Trophoblast cell (in vitro differentiated cells and primary cell): ENCODE measurements at regions not wholly inside any gene's neighbourhood (a gene's known extent, or its start where the extent isn't known, plus 50 kb on each side); places are given as distances from the start of the nearest gene placed in this dataset.

Source experiments
- DNase-seq, 2 donors: peaks; one replicate each; pipeline ENCODE4 v3.0.0-alpha.2; 2016
- H2AFZ ChIP-seq: 2 replicates; pipeline ENCODE4 v1.6.1; 2013; ENCODE audit warnings: low read length, moderate library complexity, mild to moderate bottlenecking; ENCODE audit not compliant: insufficient read depth, poor library complexity
- H2AK5ac ChIP-seq: 2 replicates; pipeline ENCODE4 v1.6.1; 2013; ENCODE audit warnings: mild to moderate bottlenecking, low read length
- H2BK120ac ChIP-seq: 2 replicates; pipeline ENCODE4 v1.6.1; 2013; ENCODE audit warnings: low read length, mild to moderate bottlenecking, moderate library complexity; ENCODE audit not compliant: insufficient read depth, poor library complexity
- H2BK12ac ChIP-seq: 2 replicates; pipeline ENCODE4 v1.6.1; 2013; ENCODE audit warnings: mild to moderate bottlenecking, low read length, moderate library complexity
- H2BK5ac ChIP-seq: 2 replicates; pipeline ENCODE4 v1.6.1; 2013; ENCODE audit warnings: low read length, low read depth, moderate library complexity, mild to moderate bottlenecking; ENCODE audit not compliant: poor library complexity
- H3K14ac ChIP-seq: 2 replicates; pipeline ENCODE4 v1.6.1; 2013; ENCODE audit warnings: mild to moderate bottlenecking, low read length
- H3K18ac ChIP-seq: 2 replicates; pipeline ENCODE4 v1.6.1; 2013; ENCODE audit warnings: mild to moderate bottlenecking, low read length
- H3K23ac ChIP-seq: 2 replicates; pipeline ENCODE4 v1.6.1; 2013; ENCODE audit warnings: low read length
- H3K27ac ChIP-seq: 2 replicates; pipeline ENCODE4 v1.5.1; 2013; ENCODE audit warnings: low read depth, mild to moderate bottlenecking, inconsistent platforms, low read length, moderate library complexity
- H3K27me3 ChIP-seq: 2 replicates; pipeline ENCODE4 v1.6.1; 2013; ENCODE audit warnings: inconsistent platforms, mild to moderate bottlenecking, low read length, moderate library complexity; ENCODE audit not compliant: insufficient read depth
- H3K36me3 ChIP-seq, 2 experiments: 1 replicate in 1 of 2; 2 replicates in 1 of 2; pipeline ENCODE4 v1.6.1; 2013; ENCODE audit warnings: low read length in 2 of 2, mild to moderate bottlenecking in 2 of 2, moderate library complexity in 1 of 2; ENCODE audit not compliant: insufficient read depth in 2 of 2, control insufficient read depth in 1 of 2
- H3K4ac ChIP-seq: 2 replicates; pipeline ENCODE4 v1.6.1; 2013; ENCODE audit warnings: low read depth, mild to moderate bottlenecking, low read length, moderate library complexity
- H3K4me1 ChIP-seq, 2 experiments: 1 replicate in 1 of 2; 2 replicates in 1 of 2; pipeline ENCODE4 v1.6.1; 2013; ENCODE audit warnings: low read length in 2 of 2, mild to moderate bottlenecking in 2 of 2, moderate library complexity in 1 of 2; ENCODE audit not compliant: insufficient read depth in 2 of 2, control insufficient read depth in 1 of 2
- H3K4me2 ChIP-seq: 2 replicates; pipeline ENCODE4 v1.6.1; 2013; ENCODE audit warnings: inconsistent platforms, mild to moderate bottlenecking, low read length, moderate library complexity
- H3K4me3 ChIP-seq: 2 replicates; pipeline ENCODE4 v1.5.1; 2013; ENCODE audit warnings: mild to moderate bottlenecking, low read depth, low read length, inconsistent platforms
- H3K79me1 ChIP-seq: one replicate; pipeline ENCODE4 v1.6.1; 2013; ENCODE audit warnings: low read length
- H3K79me2 ChIP-seq: 2 replicates; pipeline ENCODE4 v1.6.1; 2013; ENCODE audit warnings: low read length, mild to moderate bottlenecking; ENCODE audit not compliant: control insufficient read depth, insufficient read depth, poor library complexity
- H3K9ac ChIP-seq: 2 replicates; pipeline ENCODE4 v1.6.1; 2013; ENCODE audit warnings: mild to moderate bottlenecking, low read length
- H3K9me3 ChIP-seq: 2 replicates; pipeline ENCODE4 v1.6.1; 2013; ENCODE audit warnings: low read depth, mild to moderate bottlenecking, control low read depth, inconsistent platforms, low read length; ENCODE audit not compliant: insufficient read depth
- H4K12ac ChIP-seq: 2 replicates; pipeline ENCODE4 v1.6.1; 2013; ENCODE audit warnings: low read depth, mild to moderate bottlenecking, low read length, moderate library complexity
- H4K8ac ChIP-seq: 2 replicates; pipeline ENCODE4 v1.6.1; 2013; ENCODE audit warnings: low read depth, mild to moderate bottlenecking, low read length, moderate library complexity
- H4K91ac ChIP-seq: one replicate; pipeline ENCODE4 v1.6.1; 2013; ENCODE audit warnings: low read depth, mild to moderate bottlenecking, low read length, moderate library complexity
- WGBS: extraction: QIAGEN DNeasy Blood & Tissue Kit; methylation state at CpG from one replicate; pipeline ENCODE4 v1.1.7; 2013; ENCODE audit warnings: missing lambda C conversion rate; ENCODE audit not compliant: insufficient read length, insufficient coverage; ENCODE audit errors: extremely low coverage; 5-methylcytosine and 5-hydroxymethylcytosine counted together

DNA sequence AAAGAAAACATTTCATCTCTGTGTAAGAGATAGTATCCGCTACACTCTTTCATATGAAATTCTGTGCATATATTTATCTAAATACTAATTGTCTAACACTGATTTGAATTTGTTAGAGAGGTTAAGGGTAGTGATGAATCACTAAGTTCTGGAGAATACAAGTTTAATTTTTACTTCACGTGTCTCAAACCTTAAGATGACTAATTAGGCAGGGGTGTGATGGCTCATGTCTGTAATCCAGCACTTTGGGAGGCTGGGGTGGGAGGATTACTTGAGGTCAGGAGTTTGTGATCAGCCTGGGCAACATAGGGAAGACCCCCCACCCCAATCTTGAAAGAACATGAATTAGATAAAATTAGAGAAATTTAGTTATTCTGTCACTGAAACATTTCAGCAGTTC is 2241.9 kb downstream of the PCDH7 start:
- Histone ChIP-seq H2BK12ac (no peak overlapping the region), H4K12ac (no peak overlapping the region), H3K18ac (no peak overlapping the region), H3K4ac (no peak overlapping the region), H3K36me3 (no peaks in the 10 kb centered on the region), H3K79me2 (no peaks in the 10 kb centered on the region), H3K4me2 (no peak overlapping the region), H2AK5ac (no peak overlapping the region), H3K9me3 (no peaks in the 10 kb centered on the region), H3K4me1 (no peaks in the 10 kb centered on the region), H3K27ac (no peak overlapping the region), H3K27me3 (no peaks in the 10 kb centered on the region), H4K8ac (no peak overlapping the region), H2BK120ac (no peak overlapping the region), H3K4me3 (no peak overlapping the region), H4K91ac (no peak overlapping the region), H3K9ac (no peak overlapping the region), H3K23ac (no peak overlapping the region), H3K14ac (no peak overlapping the region), H3K79me1 (no peaks in the 10 kb centered on the region), H2BK5ac (no peak overlapping the region), H2AFZ (no peak overlapping the region)
- DNase-seq = no peak
- WGBS = no CpG with 5 or more reads among the region's 2 CpGs

DNA sequence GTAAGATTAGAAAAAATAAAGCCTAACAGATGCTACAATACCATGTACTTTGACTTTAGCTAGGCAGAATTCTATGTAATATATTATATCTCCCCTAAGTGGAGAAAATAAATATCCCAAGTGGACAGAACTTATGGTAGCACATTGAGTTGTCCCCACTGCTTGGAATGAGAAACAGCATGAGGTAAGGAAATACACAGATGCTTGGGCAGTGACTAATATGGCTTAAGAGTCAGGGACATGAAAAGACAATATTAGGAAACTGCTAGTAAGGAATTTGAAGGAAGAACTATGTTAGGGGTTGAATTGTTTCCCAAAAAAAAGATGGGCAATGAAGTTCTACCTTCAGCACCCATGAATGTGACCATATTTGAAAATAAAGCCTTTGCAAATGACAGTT is 2265.1 kb downstream of the PCDH7 start:
- Histone ChIP-seq H3K4me2 (no peak overlapping the region), H3K4me1 (no peaks in the 10 kb centered on the region), H3K4me3 (no peak overlapping the region), H3K27ac (no peak overlapping the region), H2BK12ac (no peak overlapping the region), H2AFZ (no peak overlapping the region), H2AK5ac (no peak overlapping the region), H3K9ac (no peak overlapping the region), H2BK120ac (no peak overlapping the region), H3K27me3 (no peaks in the 10 kb centered on the region), H2BK5ac (no peak overlapping the region), H3K23ac (no peak overlapping the region), H4K91ac (no peak overlapping the region), H4K8ac (no peak overlapping the region), H3K79me2 (no peaks in the 10 kb centered on the region), H3K14ac (no peak overlapping the region), H3K4ac (no peak overlapping the region), H4K12ac (no peak overlapping the region), H3K79me1 (no peaks in the 10 kb centered on the region), H3K9me3 (no peaks in the 10 kb centered on the region), H3K18ac (no peak overlapping the region), H3K36me3 (no peaks in the 10 kb centered on the region)
- peak in 1 of 2 donors; percentile 21 for DNase-seq

GRCh38 chr4:32986236-32986635 is 2266.1 kb downstream of the PCDH7 start:
- Histone ChIP-seq H4K8ac (no peak overlapping the region), H3K9ac (no peak overlapping the region), H4K91ac (no peak overlapping the region), H3K4ac (no peak overlapping the region), H3K4me2 (no peak overlapping the region), H3K36me3 (no peaks in the 10 kb centered on the region), H3K4me1 (no peaks in the 10 kb centered on the region), H4K12ac (no peak overlapping the region), H3K27me3 (no peaks in the 10 kb centered on the region), H3K18ac (no peak overlapping the region), H2AK5ac (no peak overlapping the region), H2BK12ac (no peak overlapping the region), H3K9me3 (no peaks in the 10 kb centered on the region), H3K79me2 (no peaks in the 10 kb centered on the region), H3K23ac (no peak overlapping the region), H2AFZ (no peak overlapping the region), H2BK120ac (no peak overlapping the region), H3K14ac (no peak overlapping the region), H3K79me1 (no peaks in the 10 kb centered on the region), H3K4me3 (no peak overlapping the region), H3K27ac (no peak overlapping the region), H2BK5ac (no peak overlapping the region)
- peak in 1 of 2 donors; percentile 3 for DNase-seq
- WGBS = no CpG with 5 or more reads among the region's 1 CpG

DNA sequence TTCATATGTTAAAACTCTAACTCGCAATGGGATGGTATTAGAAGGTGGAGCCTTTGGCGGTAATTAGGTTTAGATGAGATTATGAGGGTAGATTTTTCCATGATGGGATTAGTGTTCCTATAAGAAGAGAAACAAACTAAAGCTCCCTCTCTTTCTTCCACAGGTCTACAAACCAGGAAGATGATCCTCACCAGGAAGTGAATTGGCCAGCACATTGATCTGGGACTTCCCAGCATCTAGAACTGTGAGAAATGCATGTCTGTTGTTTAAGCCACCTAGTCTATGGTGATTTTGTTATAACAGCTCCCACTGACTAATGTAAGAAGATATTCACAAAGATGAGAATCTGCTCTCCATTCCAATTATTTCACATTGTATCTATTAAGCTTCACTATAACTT is 2266.9 kb downstream of the PCDH7 start:
- H4K91ac ChIP-seq = no peak overlapping the region
- peak in 1 of 2 donors; percentile 13 for DNase-seq
- H4K8ac ChIP-seq = no peak overlapping the region
- no peak overlapping the region for H2BK5ac ChIP-seq
- H2AK5ac ChIP-seq = no peak overlapping the region
- H3K23ac ChIP-seq = no peak overlapping the region
- H3K18ac ChIP-seq = no peak overlapping the region
- H2BK12ac ChIP-seq = no peak overlapping the region
- H3K36me3 ChIP-seq = no peaks in the 10 kb centered on the region
- no peak overlapping the region for H3K4ac ChIP-seq
- H3K79me1 ChIP-seq = no peaks in the 10 kb centered on the region
- H3K9ac ChIP-seq = no peak overlapping the region
- H3K4me3 ChIP-seq = no peak overlapping the region
- H2BK120ac ChIP-seq = no peak overlapping the region
- no peak overlapping the region for H3K27ac ChIP-seq
- no peaks in the 10 kb centered on the region for H3K79me2 ChIP-seq
- H3K9me3 ChIP-seq = no peaks in the 10 kb centered on the region
- no peak overlapping the region for H2AFZ ChIP-seq
- H3K4me1 ChIP-seq = no peaks in the 10 kb centered on the region
- WGBS = no CpG with 5 or more reads among the region's 2 CpGs
- H4K12ac ChIP-seq = no peak overlapping the region
- H3K14ac ChIP-seq = no peak overlapping the region
- H3K27me3 ChIP-seq = no peaks in the 10 kb centered on the region
- no peak overlapping the region for H3K4me2 ChIP-seq
